ENCODE measurements at regions not wholly inside any gene's neighbourhood (a gene's known extent, or its start where the extent isn't known, plus 50 kb on each side); places are given as distances from the start of the nearest gene placed in this dataset.

GRCh38 chr5:2908086-2908485 lies 156.6 kb upstream of the IRX2 start:
- Histone ChIP-seq H3K9me2 (ENCODE audit: insufficient read depth) (0 out of 2 replicates have a peak, but pooled peaks cover 4% of the 10 kb centered on the region), H3F3A (ENCODE audit: insufficient read depth, low read depth) (no peaks in the 10 kb centered on the region), H3K27me3 (ENCODE audit: insufficient read depth, low read depth) (peaks cover 91% of the 10 kb centered on the region), H4K20me1 (ENCODE audit: insufficient read depth) (0 out of 2 replicates have a peak, but pooled peaks cover 6% of the 10 kb centered on the region), H3K27ac (no peak overlapping the region), H3K4me3 (no peak overlapping the region), H3K79me2 (ENCODE audit: low read depth) (no peaks in the 10 kb centered on the region), H3K36me3 (ENCODE audit: low read depth) (no peaks in the 10 kb centered on the region), H3K4me2 (no peak overlapping the region), H3K4me1 (replicated peaks; ENCODE audit: insufficient read depth) (no peaks in the 10 kb centered on the region), H2AFZ (no peak overlapping the region), H3K9me3 (ENCODE audit: insufficient read depth, low read depth) (no peaks in the 10 kb centered on the region)
- no peak for DNase-seq
- intact Hi-C loops (cut with micrococcal nuclease; ENCODE audit: unreplicated experiment): no loop called here
- ChIA-PET CTCF (no interaction called here), POLR2A (ENCODE audit: unreplicated experiment) (no interaction called here)
- BruUV-seq (replicated peaks): no TSS peak
- TF ChIP-seq EZH2 (IDR thresholded peaks at IDR 0.05; ENCODE audit: low read depth): no peak
- TF ChIP-seq CTCF (conservative IDR thresholded peaks at IDR 0.05): no peak

GRCh38 chr5:2906302-2907090 lies 155.0 kb upstream of the IRX2 start:
- Histone ChIP-seq H3K27ac (no peak overlapping the region), H3K4me2 (no peak overlapping the region), H3K9me2 (ENCODE audit: insufficient read depth) (no peaks in the 10 kb centered on the region), H3F3A (ENCODE audit: insufficient read depth, low read depth) (no peaks in the 10 kb centered on the region), H3K9me3 (ENCODE audit: insufficient read depth, low read depth) (no peaks in the 10 kb centered on the region), H3K79me2 (ENCODE audit: low read depth) (no peaks in the 10 kb centered on the region), H3K27me3 (ENCODE audit: insufficient read depth, low read depth) (peaks cover 92% of the 10 kb centered on the region), H4K20me1 (ENCODE audit: insufficient read depth) (0 out of 2 replicates have a peak, but pooled peaks cover 6% of the 10 kb centered on the region), H3K4me1 (replicated peaks; ENCODE audit: insufficient read depth) (no peaks in the 10 kb centered on the region), H3K4me3 (no peak overlapping the region), H2AFZ (no peak overlapping the region), H3K36me3 (ENCODE audit: low read depth) (no peaks in the 10 kb centered on the region)
- CTCF ChIA-PET: no interaction called here
- POLR2A ChIA-PET (ENCODE audit: unreplicated experiment): no interaction called here
- no peak for DNase-seq
- no TSS peak for BruUV-seq (replicated peaks)
- no peak for TF ChIP-seq EZH2 (IDR thresholded peaks at IDR 0.05; ENCODE audit: low read depth)
- no peak for TF ChIP-seq CTCF (conservative IDR thresholded peaks at IDR 0.05)
- intact Hi-C loops (cut with micrococcal nuclease; ENCODE audit: unreplicated experiment): no loop called here

GRCh38 chr5:2905741-2906140 lies 154.3 kb upstream of the IRX2 start:
- H3K27ac ChIP-seq: no peak overlapping the region
- TF ChIP-seq EZH2 (IDR thresholded peaks at IDR 0.05; ENCODE audit: low read depth): no peak
- no peak for TF ChIP-seq CTCF (conservative IDR thresholded peaks at IDR 0.05)
- no peak for DNase-seq
- H3K27me3 ChIP-seq (ENCODE audit: insufficient read depth, low read depth): peaks cover 92% of the 10 kb centered on the region
- H3K36me3 ChIP-seq (ENCODE audit: low read depth): no peaks in the 10 kb centered on the region
- no peaks in the 10 kb centered on the region for H3K9me2 ChIP-seq (ENCODE audit: insufficient read depth)
- intact Hi-C loops (cut with micrococcal nuclease; ENCODE audit: unreplicated experiment): no loop called here
- no TSS peak for BruUV-seq (replicated peaks)
- H3K79me2 ChIP-seq (ENCODE audit: low read depth): no peaks in the 10 kb centered on the region
- POLR2A ChIA-PET (ENCODE audit: unreplicated experiment): no interaction called here
- no peak overlapping the region for H3K4me2 ChIP-seq
- H3K4me1 ChIP-seq (replicated peaks; ENCODE audit: insufficient read depth): no peaks in the 10 kb centered on the region
- no peaks in the 10 kb centered on the region for H3K9me3 ChIP-seq (ENCODE audit: insufficient read depth, low read depth)
- CTCF ChIA-PET: no interaction called here
- no peaks in the 10 kb centered on the region for H4K20me1 ChIP-seq (ENCODE audit: insufficient read depth)
- H3F3A ChIP-seq (ENCODE audit: insufficient read depth, low read depth): no peaks in the 10 kb centered on the region
- H2AFZ ChIP-seq: no peak overlapping the region
- H3K4me3 ChIP-seq: no peak overlapping the region
